ENCODE measurements at regions not wholly inside any gene's neighbourhood (a gene's known extent, or its start where the extent isn't known, plus 50 kb on each side); places are given as distances from the start of the nearest gene placed in this dataset.

- H3K27ac ChIP-seq (ENCODE audit: control insufficient read depth, insufficient read depth, low read length): no peak overlapping the region
- no peak overlapping the region for H2AFZ ChIP-seq (ENCODE audit: control insufficient read depth, low read length)
- no peaks in the 10 kb centered on the region for H3K9me3 ChIP-seq (ENCODE audit: control insufficient read depth, low read depth, low read length)
- DNase-seq (ENCODE audit: low read depth, low spot score) (no peak), FAIRE-seq (no peak)
- H3K4me3 ChIP-seq (ENCODE audit: control insufficient read depth in 2 of 3, extremely low read depth in 1 of 3, insufficient read depth in 2 of 3, low read depth in 1 of 3, low read length in 3 of 3): no peak overlapping the region
- no peak overlapping the region for H3K4me2 ChIP-seq (ENCODE audit: control insufficient read depth, extremely low read depth, insufficient read depth, low read depth, low read length)
- H3K9ac ChIP-seq (ENCODE audit: control insufficient read depth, extremely low read depth, insufficient read depth, low read length): no peak overlapping the region
- no peak for TF ChIP-seq CTCF (optimal IDR thresholded peaks at IDR 0.05 in 1 of 3, IDR thresholded peaks at IDR 0.05 in 1 of 3, conservative IDR thresholded peaks at IDR 0.05 in 1 of 3; ENCODE audit: extremely low read depth in 1 of 3, insufficient read depth in 2 of 3, low read length in 3 of 3)
- TF ChIP-seq EZH2 (IDR thresholded peaks at IDR 0.05; ENCODE audit: low read length): no peak
- H4K20me1 ChIP-seq (ENCODE audit: control insufficient read depth, extremely low read depth, insufficient read depth, low read length): no peaks in the 10 kb centered on the region
- dilution Hi-C loops (cut with MboI; ENCODE audit: extremely low pct_ligation_motif_present, low sequenced_read_pairs): no loop called here
- no peaks in the 10 kb centered on the region for H3K27me3 ChIP-seq (ENCODE audit: control insufficient read depth, extremely low read depth, insufficient read depth, low read length)
- H3K36me3 ChIP-seq (ENCODE audit: control insufficient read depth in 2 of 2, extremely low read depth in 1 of 2, insufficient read depth in 2 of 2, low read length in 2 of 2): no peaks in the 10 kb centered on the region
- H3K9me1 ChIP-seq (ENCODE audit: control insufficient read depth, extremely low read depth, insufficient read depth, low read length): no peaks in the 10 kb centered on the region
- H3K4me1 ChIP-seq (ENCODE audit: control insufficient read depth, extremely low read depth, insufficient read depth, low read length): no peaks in the 10 kb centered on the region
- H3K79me2 ChIP-seq (ENCODE audit: control insufficient read depth, insufficient read depth, low read length): no peaks in the 10 kb centered on the region
Measured at GRCh38 chr10:121378251-121378801, 219.9 kb downstream of the FGFR2 start.

GRCh38 chr10:121379013-121379412 is 219.2 kb downstream of the FGFR2 start:
- no peak for FAIRE-seq
- Histone ChIP-seq H3K27ac (ENCODE audit: control insufficient read depth, insufficient read depth, low read length) (no peak overlapping the region), H3K4me2 (ENCODE audit: control insufficient read depth, extremely low read depth, insufficient read depth, low read depth, low read length) (no peak overlapping the region), H3K27me3 (ENCODE audit: control insufficient read depth, extremely low read depth, insufficient read depth, low read length) (no peaks in the 10 kb centered on the region), H3K9me3 (ENCODE audit: control insufficient read depth, low read depth, low read length) (no peaks in the 10 kb centered on the region), H3K4me1 (ENCODE audit: control insufficient read depth, extremely low read depth, insufficient read depth, low read length) (no peaks in the 10 kb centered on the region), H3K36me3 (ENCODE audit: control insufficient read depth in 2 of 2, extremely low read depth in 1 of 2, insufficient read depth in 2 of 2, low read length in 2 of 2) (no peaks in the 10 kb centered on the region), H3K4me3 (ENCODE audit: control insufficient read depth in 2 of 3, extremely low read depth in 1 of 3, insufficient read depth in 2 of 3, low read depth in 1 of 3, low read length in 3 of 3) (no peak overlapping the region), H3K9ac (ENCODE audit: control insufficient read depth, extremely low read depth, insufficient read depth, low read length) (no peak overlapping the region), H3K79me2 (ENCODE audit: control insufficient read depth, insufficient read depth, low read length) (no peaks in the 10 kb centered on the region), H2AFZ (ENCODE audit: control insufficient read depth, low read length) (no peak overlapping the region), H3K9me1 (ENCODE audit: control insufficient read depth, extremely low read depth, insufficient read depth, low read length) (no peaks in the 10 kb centered on the region), H4K20me1 (ENCODE audit: control insufficient read depth, extremely low read depth, insufficient read depth, low read length) (no peaks in the 10 kb centered on the region)
- no peak for TF ChIP-seq CTCF (optimal IDR thresholded peaks at IDR 0.05 in 1 of 3, IDR thresholded peaks at IDR 0.05 in 1 of 3, conservative IDR thresholded peaks at IDR 0.05 in 1 of 3; ENCODE audit: extremely low read depth in 1 of 3, insufficient read depth in 2 of 3, low read length in 3 of 3)
- no peak for TF ChIP-seq EZH2 (IDR thresholded peaks at IDR 0.05; ENCODE audit: low read length)
- no peak for DNase-seq (ENCODE audit: low read depth, low spot score)
- dilution Hi-C loops (cut with MboI; ENCODE audit: extremely low pct_ligation_motif_present, low sequenced_read_pairs): no loop called here
